Tongue (tissue), 1 donor: ENCODE measurements at regions not wholly inside any gene's neighbourhood (a gene's known extent, or its start where the extent isn't known, plus 50 kb on each side); places are given as distances from the start of the nearest gene placed in this dataset.
"Not testable (repeated sequence)": the region's sequence is repeated elsewhere in the genome, so short reads cannot be mapped to it uniquely, and the experiment has no call there.

Experiments
- DNase-seq: peaks from one replicate; pipeline ENCODE4 v3.0.0-alpha.2; 2015

DNA sequence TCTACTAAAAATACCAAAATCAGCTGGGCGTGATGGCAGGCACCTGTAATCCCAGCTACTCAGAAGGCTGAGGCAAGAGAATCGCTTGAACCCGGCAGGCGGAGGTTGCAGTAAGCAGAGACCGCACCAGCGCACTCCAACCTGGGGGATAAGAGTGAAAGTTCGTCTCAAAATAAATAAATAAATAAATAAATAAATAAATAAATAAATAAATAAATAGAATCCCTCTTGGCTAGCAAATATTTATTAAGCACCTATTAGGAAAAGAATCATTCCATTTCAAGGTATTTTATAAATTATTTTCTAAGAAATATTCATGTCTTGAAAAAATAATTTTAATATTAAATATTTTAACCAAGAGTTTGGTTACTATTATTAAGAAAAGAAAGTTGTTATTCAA lies 1539.2 kb upstream of the SLC10A2 start:
- DNase-seq = not testable (repeated sequence)

DNA sequence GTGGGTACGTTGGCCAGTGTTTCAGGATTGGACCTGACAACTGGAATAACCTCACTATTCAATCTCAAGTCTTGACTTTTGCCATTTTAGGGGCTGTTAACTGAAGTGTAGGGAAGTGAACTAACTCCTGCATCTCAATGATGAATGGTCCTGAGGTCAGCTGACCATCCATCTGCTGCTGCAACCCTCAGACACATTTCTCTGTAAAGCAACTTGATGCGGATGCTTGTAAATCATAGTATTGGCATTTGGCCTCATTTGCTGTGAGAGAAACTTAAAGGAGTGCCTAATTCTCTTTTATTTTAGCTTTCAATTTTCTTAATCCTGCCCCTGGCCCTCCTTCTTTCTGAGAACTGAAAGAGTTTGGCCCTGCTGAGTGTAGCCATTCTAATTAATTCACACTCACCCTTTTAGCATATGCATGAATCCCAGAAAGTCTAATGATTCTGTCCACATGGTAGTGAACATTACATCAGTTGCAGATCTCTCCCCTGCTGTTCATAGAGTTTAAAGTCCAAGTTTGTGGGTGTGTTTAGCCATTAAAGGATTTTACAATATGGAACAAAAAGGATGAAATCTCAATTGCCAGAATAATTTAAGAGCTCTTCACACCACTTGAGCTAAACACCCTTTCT lies 1531.4 kb upstream of the SLC10A2 start:
- DNase-seq = no peak

DNA sequence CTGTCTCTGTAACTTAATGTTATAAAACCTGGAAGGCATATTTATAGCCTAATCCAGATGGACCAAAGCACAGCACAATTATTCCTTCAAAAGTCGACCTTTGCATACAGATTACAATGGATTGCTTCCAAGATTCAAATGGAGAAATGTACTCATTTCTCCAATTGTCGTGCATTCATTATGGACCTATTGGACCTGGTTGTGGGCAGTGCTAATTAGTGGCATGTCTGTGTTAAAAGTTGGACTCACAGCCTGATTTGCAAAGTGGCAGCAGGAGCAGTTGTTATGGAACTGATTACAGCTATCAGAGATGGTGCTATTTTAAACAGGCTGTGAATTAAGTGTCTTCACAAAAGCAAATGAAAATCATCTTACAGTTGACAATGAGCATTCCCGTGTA lies 1529.3 kb upstream of the SLC10A2 start:
- no peak for DNase-seq

DNA sequence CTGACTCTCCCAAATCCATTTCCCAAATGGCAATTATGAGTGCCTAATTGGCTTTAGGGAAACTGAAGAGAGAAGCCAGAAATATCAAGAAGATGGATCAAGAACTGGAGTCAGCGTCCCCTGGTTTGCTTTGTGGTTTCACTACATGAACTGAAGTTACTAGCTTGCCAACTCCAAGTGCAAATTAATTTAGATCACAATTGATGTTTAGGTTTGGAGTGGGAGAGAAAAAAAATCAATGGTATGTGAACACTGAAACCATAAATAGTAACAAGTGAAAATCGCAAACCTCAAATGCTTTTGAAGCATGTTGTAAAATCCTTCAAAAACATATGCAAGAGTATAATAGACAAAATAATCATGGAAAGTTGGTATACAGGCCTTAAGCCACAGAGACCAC lies 1528.6 kb upstream of the SLC10A2 start:
- no peak for DNase-seq

DNA sequence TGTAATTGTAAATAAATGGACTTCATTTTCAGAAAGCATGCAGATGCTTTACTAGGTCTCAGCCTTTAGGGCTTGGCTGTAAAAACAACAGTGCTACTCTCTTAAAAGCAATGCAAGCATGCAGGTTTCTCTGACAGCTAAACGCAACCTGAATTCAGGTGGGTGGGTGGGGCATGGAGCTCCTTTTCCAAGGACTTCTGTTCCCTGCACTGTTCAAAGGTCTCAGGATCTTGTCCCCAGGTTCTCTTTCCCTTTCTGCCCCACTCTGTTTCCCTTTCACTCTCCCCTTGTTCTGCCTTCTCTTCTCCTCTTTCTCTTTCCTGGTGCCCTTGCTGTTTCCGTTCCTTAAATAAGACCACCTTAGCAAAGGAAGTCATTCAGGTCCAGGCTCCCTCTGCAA lies 1527.5 kb upstream of the SLC10A2 start:
- DNase-seq = no peak

DNA sequence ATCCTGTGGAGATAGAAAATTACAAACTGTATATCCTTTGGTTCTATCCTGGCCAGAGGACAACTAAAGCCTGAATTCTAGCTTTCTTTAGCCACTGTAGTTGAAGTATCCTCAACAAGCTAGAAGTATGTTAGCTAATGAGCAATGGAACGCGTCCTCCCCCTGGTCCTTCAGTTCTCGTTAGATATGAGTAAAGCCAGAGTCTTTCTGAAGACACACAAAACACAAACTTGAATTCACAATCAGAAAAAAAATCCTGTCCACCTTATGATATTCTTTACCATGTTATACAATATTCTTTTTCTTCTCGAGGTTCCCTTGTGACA lies 1527.0 kb upstream of the SLC10A2 start:
- no peak for DNase-seq

DNA sequence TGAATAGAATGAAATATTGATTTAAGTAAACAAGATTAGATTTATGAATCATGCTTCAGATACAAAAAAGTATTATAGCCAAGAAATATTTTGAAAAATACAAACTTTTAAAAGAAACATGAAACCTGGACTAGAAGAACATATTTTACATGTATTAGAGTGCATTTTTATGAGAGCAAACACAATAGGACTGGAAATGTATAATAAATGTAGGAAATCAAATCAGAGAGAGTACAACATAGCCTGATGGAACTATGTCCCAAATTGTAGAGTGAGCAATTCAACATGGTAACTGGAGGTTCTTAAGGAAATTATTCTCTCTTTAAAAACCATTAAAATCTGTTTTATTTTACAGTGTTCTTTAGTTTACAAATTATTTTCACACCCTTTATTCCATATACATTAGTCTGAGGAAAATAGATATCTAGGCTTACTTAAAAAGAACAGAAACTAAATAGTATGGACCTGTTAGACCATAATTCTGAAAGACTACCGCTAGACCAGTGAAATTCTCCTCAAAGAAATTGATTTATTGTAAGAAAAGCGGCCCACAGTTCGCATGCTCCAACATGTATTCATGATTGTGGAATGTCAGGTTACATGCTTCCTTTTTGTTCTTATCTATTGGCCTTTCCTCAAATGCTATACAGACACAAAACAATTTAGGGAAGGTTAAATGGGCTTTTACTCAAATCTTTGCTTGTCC lies 1526.5 kb upstream of the SLC10A2 start:
- no peak for DNase-seq

DNA sequence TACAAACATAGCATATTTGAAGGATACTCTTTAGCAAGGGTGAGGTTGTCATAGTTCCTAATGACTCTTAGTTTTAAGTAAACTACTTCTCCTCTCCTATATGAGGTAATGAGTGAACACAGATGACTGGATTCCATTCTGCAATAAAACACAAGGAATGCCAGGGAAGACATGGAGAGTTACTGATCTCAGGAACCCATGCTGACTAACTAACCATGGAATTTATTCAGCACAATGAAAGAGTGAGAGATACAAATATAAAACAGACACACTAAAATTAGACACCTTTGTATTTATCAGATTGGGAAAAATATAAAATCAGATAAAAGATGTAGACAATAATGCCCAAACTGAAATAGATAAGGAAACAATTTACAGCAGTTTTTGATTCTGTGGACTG lies 1525.9 kb upstream of the SLC10A2 start:
- no peak for DNase-seq

DNA sequence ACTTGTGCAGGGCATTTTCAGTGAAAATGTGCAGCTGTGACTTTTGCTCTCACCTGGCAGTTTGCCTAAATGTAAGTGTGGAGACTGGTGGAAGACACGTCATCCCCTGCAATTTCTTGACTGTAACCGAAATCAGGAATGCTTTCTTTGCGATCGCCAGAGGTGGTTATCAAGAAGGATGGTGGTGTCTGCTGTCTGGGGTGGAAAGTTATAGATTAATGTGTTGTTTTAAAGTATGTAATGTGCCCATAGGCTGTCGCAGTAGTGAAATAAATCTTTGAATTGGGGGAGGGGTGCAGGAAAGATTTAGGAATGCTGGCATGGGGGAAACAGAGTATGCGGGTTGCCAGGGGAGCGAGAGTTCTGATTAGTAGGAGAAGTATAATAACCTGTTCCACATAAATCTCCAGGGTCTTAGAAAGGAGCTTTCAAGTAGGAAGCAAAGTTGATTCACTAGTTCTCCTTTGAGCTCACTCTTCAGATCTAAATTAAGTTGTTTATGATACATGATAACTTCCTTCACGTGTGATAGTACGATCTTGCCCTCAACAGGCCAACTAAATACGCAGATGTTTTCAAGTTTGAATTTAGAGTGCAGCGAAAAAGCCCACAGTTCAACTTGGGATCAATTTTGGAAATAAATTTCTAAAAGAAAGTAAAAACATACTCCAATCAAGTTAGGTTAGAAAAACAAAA lies 1520.0 kb upstream of the SLC10A2 start:
- peak; percentile 53 for DNase-seq

DNA sequence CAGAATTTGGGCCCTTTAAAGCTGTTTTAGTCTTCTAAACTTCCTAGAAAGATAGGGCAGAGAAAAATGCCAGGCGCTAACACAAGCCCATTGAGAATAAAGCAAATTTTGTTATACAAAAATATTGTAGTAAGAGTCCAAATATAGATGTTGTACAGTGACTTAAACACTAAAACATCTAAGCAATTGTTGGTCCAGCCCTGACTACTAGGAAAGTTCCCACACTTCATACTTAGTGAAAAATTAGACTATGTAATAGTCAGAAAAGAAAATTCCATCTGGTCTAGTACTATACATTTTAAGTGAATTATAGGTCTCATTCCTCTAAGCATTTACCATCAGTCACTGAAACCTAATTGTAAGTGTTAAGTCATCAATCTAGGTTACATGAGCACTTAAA lies 1518.3 kb upstream of the SLC10A2 start:
- DNase-seq = no peak

DNA sequence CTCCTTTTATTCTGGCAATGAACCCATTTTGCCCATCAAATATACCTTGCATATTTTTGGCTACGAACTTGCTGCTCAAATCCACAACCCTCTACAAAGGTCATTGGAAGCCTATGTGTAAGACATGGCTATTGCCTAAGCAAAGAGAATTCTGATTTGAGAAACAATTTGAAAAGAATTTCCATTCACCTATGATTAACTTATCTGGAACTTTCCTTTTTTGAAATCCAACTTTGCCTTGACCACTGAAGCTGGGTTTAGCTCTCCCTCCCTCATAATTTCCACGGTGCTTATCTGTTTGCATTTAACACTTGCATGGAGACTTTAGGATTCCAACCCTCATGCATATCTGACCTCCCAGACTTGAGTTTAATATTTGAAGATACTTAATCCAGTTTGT lies 1514.7 kb upstream of the SLC10A2 start:
- no peak for DNase-seq

DNA sequence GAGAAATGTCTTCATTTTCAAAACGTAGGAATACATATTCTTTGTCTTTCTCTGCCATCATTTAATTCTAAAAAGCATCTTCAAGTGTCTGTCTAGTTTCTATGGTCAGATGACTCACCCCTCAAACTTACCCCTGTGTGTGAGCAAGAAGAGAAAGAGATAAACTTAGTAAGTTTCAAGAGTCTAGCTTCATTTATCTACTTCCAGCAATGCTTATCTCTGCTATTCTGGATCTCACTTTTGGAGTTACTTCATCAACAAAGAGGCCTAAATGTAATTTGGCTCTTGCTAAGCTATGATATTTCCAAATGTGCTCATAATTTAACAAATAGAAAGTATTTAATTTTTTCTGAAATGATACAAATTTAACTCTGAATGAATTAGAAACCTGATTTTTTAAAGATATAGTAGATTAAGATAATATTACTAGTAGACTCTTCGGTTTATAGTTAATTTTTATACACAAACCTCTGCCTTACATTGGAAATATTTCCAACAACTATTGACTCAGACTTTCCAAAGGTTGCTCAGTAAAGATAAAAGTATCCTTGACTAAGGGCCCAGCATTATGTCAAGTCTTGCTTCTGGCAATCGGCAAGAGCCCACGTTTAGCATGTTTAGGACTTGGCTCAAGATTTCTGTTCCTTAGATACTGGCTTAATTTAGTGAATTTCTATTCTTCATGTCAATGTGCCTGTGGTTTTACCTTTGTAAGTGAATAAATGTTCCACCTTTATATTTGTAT lies 1511.0 kb upstream of the SLC10A2 start:
- DNase-seq = no peak

DNA sequence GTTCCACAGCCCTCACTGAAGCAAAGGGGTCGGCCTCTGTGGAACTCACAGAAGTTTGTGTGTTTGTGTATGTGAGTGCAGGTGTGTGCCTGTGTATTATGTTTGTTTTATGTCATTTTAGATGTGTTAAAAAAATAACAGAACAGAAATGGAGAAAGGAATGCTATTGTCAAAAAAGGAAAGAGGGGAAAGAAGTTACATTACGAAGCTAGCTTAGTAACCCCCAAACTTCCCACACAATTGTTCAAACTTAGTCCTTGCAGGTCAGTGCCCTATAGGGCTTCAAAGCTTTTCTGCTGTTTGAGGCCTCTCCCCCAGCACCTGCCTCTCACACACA lies 1505.6 kb upstream of the SLC10A2 start:
- no peak for DNase-seq

DNA sequence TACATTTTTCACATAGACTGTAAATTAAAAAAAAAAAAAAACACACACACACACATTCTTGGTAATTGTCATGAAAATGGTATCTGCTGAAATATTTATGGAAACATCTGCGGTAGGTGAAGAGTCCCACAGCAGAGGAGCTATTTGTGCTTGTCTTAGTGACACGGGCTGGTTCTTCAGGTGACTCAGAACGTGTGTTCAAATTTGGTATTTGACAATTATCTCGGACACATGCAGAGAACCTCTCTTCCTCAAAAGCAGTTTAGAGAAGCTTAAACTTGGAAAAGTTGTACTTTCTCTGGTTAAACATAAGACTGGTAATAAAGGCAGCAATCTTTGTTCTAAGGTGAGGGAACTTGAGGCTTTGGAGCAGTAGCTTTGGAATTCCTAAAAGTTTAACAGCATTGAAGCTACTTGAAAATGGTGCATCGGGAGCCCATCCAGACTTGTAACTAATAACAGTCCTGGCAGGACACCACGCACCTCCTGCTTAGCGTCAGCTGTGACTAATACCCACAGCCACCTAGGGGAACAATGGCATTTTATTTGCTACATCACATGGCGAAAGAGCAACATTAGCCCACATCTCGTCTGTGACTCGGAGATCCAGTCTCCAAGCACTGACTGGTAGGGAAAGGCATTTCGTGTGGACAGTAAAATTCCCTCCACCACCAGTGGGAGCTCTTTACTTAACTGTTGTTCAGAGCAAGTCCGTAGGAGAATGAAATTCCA lies 1505.1 kb upstream of the SLC10A2 start:
- peak; percentile 90 for DNase-seq

DNA sequence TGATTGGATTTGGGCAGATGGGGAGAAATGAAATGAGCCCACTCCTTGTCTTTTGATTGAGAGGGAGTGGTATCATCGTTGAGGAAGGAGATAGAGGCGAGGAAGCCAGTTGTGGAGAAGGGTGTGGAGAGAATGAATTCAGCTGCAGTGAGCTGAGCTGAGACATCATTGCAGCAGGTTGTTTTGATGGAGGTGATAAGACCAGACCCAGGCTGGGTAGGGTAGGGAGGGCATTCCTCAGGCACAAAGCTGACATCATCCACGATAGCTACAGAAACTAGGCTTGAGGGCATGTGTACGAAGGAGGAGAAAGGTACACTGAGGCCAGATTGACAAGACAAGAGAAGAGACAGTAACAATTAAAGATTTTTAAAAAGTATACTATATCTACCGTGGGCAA lies 1500.9 kb upstream of the SLC10A2 start:
- DNase-seq = no peak

DNA sequence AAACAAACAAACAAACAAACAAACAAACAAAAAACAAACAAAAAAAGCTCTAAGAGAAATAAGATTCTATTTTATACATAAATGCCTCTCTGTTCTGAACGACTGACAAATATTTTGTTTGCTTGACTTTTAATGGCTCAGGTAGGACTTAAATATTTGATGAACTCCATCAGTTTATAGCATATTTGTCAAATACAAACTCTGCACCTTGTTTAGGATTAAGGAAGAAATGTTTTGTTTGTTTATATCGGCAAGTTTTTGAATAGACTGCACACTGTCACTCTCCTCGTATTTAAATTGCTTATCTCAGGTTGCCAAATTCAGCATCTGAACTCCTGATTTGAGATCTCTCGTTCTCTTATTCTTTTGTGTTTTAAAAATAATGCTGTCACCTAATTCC lies 1499.7 kb upstream of the SLC10A2 start:
- no peak for DNase-seq

DNA sequence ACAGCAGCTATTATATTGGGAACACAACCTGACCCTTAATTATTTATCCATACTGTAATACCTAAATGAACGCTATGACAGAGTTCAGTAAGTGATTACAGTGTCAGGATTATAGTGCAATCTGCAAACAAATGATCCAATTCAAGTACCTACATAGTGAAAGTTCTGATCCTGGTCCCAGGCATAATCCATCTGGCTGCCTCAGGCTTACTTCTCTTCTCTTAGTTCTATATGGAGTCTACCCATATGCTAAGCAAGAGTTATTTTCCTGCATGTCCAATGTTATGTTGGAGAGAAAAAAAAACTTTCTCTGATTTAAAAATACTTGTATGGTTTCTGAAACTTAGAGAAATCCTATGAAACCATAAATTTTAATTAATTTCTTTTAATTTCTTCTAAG lies 1487.7 kb upstream of the SLC10A2 start:
- no peak for DNase-seq

DNA sequence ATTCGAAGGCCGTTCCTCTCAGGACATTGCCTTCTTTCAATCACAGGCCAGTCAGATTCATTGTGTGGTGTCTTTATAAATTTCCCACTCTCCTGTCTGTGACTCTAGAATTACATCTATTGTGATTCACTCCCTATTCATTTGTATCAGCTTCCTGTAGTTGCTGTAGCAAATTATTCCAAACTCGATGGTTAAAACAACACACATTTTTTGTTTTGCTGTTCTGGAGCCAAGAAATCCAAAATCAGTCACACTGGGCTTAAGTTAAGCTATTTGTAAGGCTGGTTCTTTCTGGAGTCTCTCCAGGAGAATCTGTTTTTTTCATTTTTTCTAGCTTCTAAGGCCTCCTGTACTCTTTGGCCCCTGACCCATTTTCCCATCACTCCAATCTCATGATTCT lies 1487.0 kb upstream of the SLC10A2 start:
- DNase-seq = peak; percentile 54

DNA sequence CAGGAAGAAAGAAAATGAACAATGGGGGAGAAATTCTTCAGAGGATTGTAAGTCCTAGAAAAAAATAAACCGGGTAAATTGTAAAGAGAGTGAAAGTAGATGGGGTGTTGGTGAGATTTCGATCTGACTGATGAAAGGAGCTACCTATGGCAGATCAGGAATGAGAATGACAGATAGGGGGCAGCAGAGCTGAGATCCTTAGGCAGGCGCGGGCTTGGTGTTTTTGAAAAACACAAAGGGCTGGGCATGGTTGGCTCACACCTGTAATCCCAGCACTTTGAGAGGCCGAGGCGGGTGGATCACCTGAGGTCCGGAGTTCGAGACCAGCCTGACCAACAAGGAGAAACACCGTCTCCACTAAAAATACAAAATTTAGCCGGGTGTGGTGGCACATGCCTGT lies 1468.6 kb upstream of the SLC10A2 start:
- no peak for DNase-seq

DNA sequence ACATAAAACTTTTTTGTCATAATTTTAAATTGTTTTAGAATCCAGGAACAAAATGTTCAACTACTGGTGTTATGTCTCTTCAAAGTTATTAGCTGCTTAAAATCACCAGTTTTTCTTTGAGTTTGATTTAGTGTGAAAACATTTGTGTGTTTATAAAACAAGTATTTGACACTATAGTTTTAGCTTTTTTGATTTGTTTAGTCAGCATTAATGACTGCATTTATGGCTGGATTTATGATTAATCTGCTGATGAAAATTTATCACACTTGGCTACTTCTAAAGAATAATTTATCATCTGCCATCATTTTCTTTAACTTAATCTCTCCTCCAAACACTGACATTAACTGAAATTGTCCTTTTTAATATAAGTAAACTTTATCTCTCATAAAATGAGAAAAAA lies 1465.9 kb upstream of the SLC10A2 start:
- DNase-seq = no peak

DNA sequence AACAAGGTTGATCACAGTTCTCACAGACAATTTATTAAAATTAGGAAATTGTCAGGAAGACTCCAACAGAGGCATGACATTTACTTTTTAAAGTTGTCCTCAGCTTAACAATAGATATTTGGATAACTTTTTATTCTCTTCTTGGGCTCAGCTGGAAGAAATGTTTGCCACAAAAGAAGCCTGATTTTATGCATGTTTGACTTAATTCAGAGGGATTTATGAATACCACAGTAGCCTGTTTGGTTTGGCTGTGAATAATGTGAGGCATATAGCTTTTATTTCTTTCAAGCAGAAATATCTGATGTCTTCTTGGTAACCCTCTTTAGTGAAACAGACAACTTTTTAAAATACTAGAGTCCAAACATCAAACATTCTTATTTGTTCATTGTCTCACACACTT lies 1464.5 kb upstream of the SLC10A2 start:
- DNase-seq = no peak

DNA sequence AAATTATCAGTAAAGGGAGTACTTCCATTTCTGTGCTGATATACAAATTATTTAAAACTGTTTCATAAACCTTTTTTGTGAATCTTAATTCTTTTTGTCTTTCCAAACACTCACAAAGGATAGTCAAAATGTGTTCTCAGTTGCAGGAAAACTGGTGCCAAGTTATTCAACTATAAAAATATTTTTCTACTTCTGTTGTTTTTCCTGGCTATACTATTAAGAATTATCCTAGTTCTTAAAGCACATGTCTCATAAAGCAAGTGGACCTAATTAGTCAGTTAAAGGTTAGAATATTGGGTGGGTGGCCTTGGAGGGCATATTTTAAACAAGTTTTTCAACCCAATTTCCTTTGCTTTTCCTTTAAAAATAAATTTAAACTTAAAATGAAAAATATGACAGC lies 1460.3 kb upstream of the SLC10A2 start:
- DNase-seq = no peak

DNA sequence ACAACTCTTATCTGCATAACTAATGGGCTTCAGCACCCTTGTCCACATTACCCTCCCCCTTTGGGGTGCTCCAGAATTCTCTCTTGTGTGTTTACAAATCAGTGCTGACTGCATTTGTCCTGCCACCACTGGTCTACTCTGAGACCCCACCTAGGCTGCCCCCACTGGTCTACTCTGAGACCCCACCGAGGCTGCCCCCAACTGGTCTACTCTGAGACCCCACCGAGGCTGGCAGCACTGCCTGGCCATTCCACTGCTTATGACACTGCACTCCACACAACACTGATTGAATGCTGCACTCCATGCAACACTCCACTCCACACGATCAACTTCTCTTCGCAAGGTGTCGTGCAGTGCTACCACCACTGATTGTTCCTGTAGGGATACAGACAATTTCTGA lies 1459.2 kb upstream of the SLC10A2 start:
- DNase-seq = no peak
